Spleen (tissue), 11 donors: ENCODE measurements at regions not wholly inside any gene's neighbourhood (a gene's known extent, or its start where the extent isn't known, plus 50 kb on each side); places are given as distances from the start of the nearest gene placed in this dataset.

Experiments
- DNase-seq: peaks from one replicate; pipeline ENCODE4 v3.0.0-alpha.2; 2020
- H3K27ac ChIP-seq, 8 donors: fragments of 200-600 bp; sonication (generic) in 7 of 8; 1 replicate in 4 of 8; 2 replicates in 4 of 8; pipeline versions ENCODE4 v1.5.0 to v1.8.0; 2016 to 2021; ENCODE audit warnings: inconsistent platforms in 4 of 8, mild to moderate bottlenecking in 4 of 8, moderate library complexity in 1 of 8
- H3K27me3 ChIP-seq, 7 donors: fragments of 200-600 bp; sonication (generic) in 6 of 7; replicated peaks in 1 of 7; 1 replicate in 4 of 7; 2 replicates in 3 of 7; pipeline versions ENCODE4 v1.5.0 to v1.8.0; 2016 to 2021; ENCODE audit warnings: inconsistent platforms in 3 of 7, mild to moderate bottlenecking in 1 of 7
- H3K36me3 ChIP-seq, 6 donors: fragments of 200-600 bp; sonication (generic) in 5 of 6; 1 replicate in 4 of 6; 2 replicates in 2 of 6; pipeline versions ENCODE4 v1.5.0 to v1.8.0; 2016 to 2021; ENCODE audit warnings: inconsistent platforms in 2 of 6
- H3K4me1 ChIP-seq, 6 donors: fragments of 200-600 bp; sonication (generic) in 5 of 6; 1 replicate in 3 of 6; 2 replicates in 3 of 6; pipeline versions ENCODE4 v1.5.0 to v1.8.0; 2016 to 2021; ENCODE audit warnings: inconsistent platforms in 3 of 6
- H3K4me3 ChIP-seq, 8 donors: fragments of 200-600 bp; sonication (generic) in 7 of 8; 1 replicate in 4 of 8; 2 replicates in 4 of 8; pipeline versions ENCODE4 v1.5.0 to v1.8.0; 2016 to 2021; ENCODE audit warnings: inconsistent platforms in 4 of 8, mild to moderate bottlenecking in 4 of 8, moderate library complexity in 2 of 8
- H3K9me3 ChIP-seq, 8 donors: fragments of 200-600 bp; sonication (generic) in 7 of 8; 1 replicate in 4 of 8; 2 replicates in 4 of 8; pipeline versions ENCODE4 v1.5.0 to v1.8.0; 2016 to 2021; ENCODE audit warnings: inconsistent platforms in 4 of 8
- POLR2A ChIP-seq, 3 donors: fragments of 450-650 bp; IDR thresholded peaks; one replicate each; pipeline ENCODE4 v1.5.1; 2017; ENCODE audit warnings: antibody characterized with exemption in 3 of 3, mild to moderate bottlenecking in 1 of 3
- POLR2AphosphoS5 ChIP-seq, 3 donors: sonication (generic); formaldehyde crosslinking; IDR thresholded peaks; one replicate each; pipeline ENCODE4 v1.5.1; 2017; ENCODE audit warnings: antibody characterized with exemption in 3 of 3
- WGBS, 5 donors: extraction: QIAGEN DNeasy Blood & Tissue Kit in 3 of 5; methylation state at CpG; one replicate each; pipeline versions ENCODE4 v1.1.5 to v1.1.7; 2013 to 2018; 5-methylcytosine and 5-hydroxymethylcytosine counted together
- intact Hi-C: fragments of 100-400 bp; cut with DNase I; formaldehyde crosslinking; loops from one replicate; pipeline ENCODE4 v1.15.0; 2023; ENCODE audit warnings: low total_unique reads
- TF ChIP-seq, protein P1 (sequence below), 11 experiments: fragments of 200-600 bp in 7 of 11; fragments of 450-650 bp in 4 of 11; sonication (generic) in 4 of 11; IDR thresholded peaks in 8 of 11; conservative IDR thresholded peaks in 3 of 11; 1 replicate in 7 of 11; 2 replicates in 4 of 11; pipeline versions ENCODE4 v1.4.0 to v1.8.0; 2016 to 2021; ENCODE audit warnings: antibody characterized with exemption in 11 of 11, inconsistent platforms in 4 of 11, mild to moderate bottlenecking in 1 of 11
- donor health status: healthy with polysubstance abuse.
- donor health status: DM: no; HTN: no; CAD: no; lungs with moderate emphysema.
- donor health status: DM: no; HTN: no; CAD: no.
- donor health status: Bipolar disorder and iron deficiency.
- donor health status: healthy.
- donor health status: DM: no; HTN: no; CAD: no.
- donor health status: DM: yes; HTN: yes; CAD: no.

DNA sequence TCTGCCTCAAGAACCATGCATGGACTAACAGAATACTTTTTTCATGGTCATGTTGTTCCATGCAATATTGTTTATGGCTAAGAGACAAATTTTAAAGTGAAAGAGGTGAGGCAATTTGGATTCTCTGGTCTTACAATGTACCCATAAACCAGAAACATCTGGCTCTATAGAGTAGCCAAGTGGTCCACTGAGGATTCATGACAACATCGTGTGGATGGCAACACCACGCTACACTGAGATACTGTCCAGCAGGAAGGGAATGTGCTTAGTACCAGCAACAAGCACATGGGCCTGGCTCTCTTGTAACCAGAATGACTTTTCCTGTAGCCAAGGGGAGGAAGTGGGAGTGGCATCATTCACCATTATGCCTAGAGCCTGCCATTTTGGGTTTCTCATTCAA, 218.2 kb downstream of the GADD45G start:
- Histone ChIP-seq H3K9me3 (no peaks in the 10 kb centered on the region), H3K4me3 (no peak overlapping the region), H3K4me1 (peaks cover 0 to 14% (median 8%) of the 10 kb centered on the region in 6 donors), H3K27me3 (no peaks in the 10 kb centered on the region), H3K36me3 (no peaks in the 10 kb centered on the region), H3K27ac (no peak overlapping the region)
- 90 to 100% (median 98%) methylated on average over 2 of the region's 2 CpGs for WGBS, 5 donors
- TF ChIP-seq POLR2AphosphoS5 (IDR thresholded peaks at IDR 0.05), result no peak
- TF ChIP-seq POLR2A (IDR thresholded peaks at IDR 0.05), result no peak
- TF ChIP-seq, protein P1, sequence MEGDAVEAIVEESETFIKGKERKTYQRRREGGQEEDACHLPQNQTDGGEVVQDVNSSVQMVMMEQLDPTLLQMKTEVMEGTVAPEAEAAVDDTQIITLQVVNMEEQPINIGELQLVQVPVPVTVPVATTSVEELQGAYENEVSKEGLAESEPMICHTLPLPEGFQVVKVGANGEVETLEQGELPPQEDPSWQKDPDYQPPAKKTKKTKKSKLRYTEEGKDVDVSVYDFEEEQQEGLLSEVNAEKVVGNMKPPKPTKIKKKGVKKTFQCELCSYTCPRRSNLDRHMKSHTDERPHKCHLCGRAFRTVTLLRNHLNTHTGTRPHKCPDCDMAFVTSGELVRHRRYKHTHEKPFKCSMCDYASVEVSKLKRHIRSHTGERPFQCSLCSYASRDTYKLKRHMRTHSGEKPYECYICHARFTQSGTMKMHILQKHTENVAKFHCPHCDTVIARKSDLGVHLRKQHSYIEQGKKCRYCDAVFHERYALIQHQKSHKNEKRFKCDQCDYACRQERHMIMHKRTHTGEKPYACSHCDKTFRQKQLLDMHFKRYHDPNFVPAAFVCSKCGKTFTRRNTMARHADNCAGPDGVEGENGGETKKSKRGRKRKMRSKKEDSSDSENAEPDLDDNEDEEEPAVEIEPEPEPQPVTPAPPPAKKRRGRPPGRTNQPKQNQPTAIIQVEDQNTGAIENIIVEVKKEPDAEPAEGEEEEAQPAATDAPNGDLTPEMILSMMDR (IDR thresholded peaks at IDR 0.05 in 8 of 11, conservative IDR thresholded peaks at IDR 0.05 in 3 of 11), result no peak
- intact Hi-C loops, result no loop called here
- no peak for DNase-seq

DNA sequence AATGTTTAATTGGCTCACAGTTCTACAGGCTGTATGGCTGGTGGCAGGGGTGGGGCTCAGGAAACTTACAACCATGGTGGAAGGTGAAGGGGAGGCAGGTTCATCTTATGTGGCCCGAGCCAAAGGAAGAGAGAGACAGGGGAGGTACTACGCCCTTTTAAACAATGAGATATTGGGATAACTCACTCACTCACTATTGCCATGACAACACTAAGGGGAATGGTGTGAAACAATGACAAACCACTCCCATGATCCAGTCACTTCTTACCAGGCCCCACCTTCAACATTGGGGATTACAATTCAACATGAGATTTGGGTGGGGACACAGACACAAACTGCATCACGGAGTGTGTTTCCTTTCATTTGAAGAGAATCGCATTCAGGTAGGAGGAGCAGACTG, 220.9 kb downstream of the GADD45G start:
- peaks cover 0 to 9% (median 4%) of the 10 kb centered on the region in 8 donors for H3K9me3 ChIP-seq
- H3K4me3 ChIP-seq, result no peak overlapping the region
- intact Hi-C loops, result no loop called here
- no peaks in the 10 kb centered on the region for H3K36me3 ChIP-seq
- no peak overlapping the region for H3K27ac ChIP-seq
- no peak for DNase-seq
- WGBS, 5 donors, result 90 to 99% (median 93%) methylated on average over 4 of the region's 4 CpGs
- no peaks in the 10 kb centered on the region for H3K27me3 ChIP-seq
- peaks cover 0 to 26% (median 17%) of the 10 kb centered on the region in 6 donors for H3K4me1 ChIP-seq
- TF ChIP-seq POLR2AphosphoS5 (IDR thresholded peaks at IDR 0.05), result no peak
- TF ChIP-seq, protein P1 (IDR thresholded peaks at IDR 0.05 in 8 of 11, conservative IDR thresholded peaks at IDR 0.05 in 3 of 11), result no peak
- no peak for TF ChIP-seq POLR2A (IDR thresholded peaks at IDR 0.05)

DNA sequence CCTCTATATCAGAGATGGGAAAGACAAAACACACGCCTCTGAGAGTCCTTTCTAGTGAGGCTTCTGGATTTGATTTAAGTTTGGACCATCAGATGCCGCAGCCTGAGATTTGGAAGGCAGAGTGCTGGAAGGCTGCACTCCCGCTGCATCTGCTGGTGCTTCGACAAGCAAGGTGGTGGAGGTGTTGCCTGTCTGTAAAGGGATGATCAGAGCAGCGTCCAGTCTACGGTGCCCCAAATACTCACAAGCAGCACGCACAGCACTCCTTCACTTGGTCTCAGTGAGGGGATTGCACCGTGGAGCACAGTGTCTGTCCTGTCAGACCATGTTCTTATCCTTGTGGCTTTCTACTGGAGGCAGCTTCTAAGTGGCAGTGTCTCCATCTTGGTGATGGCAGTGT, 221.4 kb downstream of the GADD45G start:
- Histone ChIP-seq H3K9me3 (peaks cover 0 to 13% (median 4%) of the 10 kb centered on the region in 8 donors), H3K4me3 (no peak overlapping the region), H3K27me3 (no peaks in the 10 kb centered on the region), H3K27ac (no peak overlapping the region), H3K4me1 (peaks cover 0 to 26% (median 17%) of the 10 kb centered on the region in 6 donors), H3K36me3 (no peaks in the 10 kb centered on the region)
- DNase-seq, result no peak
- TF ChIP-seq, protein P1 (IDR thresholded peaks at IDR 0.05 in 8 of 11, conservative IDR thresholded peaks at IDR 0.05 in 3 of 11), result no peak
- no peak for TF ChIP-seq POLR2A (IDR thresholded peaks at IDR 0.05)
- no peak for TF ChIP-seq POLR2AphosphoS5 (IDR thresholded peaks at IDR 0.05)
- WGBS, 5 donors, result 93 to 98% (median 95%) methylated on average over 7 to 8 of the region's 8 CpGs
- intact Hi-C loops, result no loop called here

DNA sequence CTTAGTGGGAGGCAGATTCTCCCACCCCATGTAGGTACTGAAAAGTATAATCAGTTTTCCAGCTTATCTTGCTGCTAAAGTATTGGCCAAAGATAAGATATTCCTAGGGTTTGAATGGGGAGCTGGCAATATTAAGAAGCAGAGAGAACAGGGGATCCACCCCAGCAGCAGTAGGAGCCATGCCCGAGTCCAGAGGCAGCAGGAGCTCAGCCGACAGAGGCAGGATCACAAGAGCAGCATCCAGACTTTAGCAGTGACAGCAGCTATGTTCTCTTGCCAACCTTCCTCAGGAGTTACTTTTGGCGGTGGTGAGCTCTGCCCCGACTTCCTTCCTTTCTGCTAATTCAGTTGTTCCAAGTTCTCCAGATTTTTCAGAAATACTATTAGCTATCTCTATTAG, 224.5 kb downstream of the GADD45G start:
- H3K36me3 ChIP-seq, result no peaks in the 10 kb centered on the region
- WGBS, 5 donors, result 58 to 66% (median 60%) methylated on average over 4 of the region's 4 CpGs
- H3K4me3 ChIP-seq, result no peak overlapping the region
- H3K4me1 ChIP-seq, result peaks cover 0 to 26% (median 17%) of the 10 kb centered on the region in 6 donors
- DNase-seq, result peak; percentile 10
- H3K9me3 ChIP-seq, result peaks cover 0 to 13% (median 4%) of the 10 kb centered on the region in 8 donors
- TF ChIP-seq POLR2AphosphoS5 (IDR thresholded peaks at IDR 0.05), result no peak
- TF ChIP-seq, protein P1 (IDR thresholded peaks at IDR 0.05 in 8 of 11, conservative IDR thresholded peaks at IDR 0.05 in 3 of 11), result no peak
- no peak for TF ChIP-seq POLR2A (IDR thresholded peaks at IDR 0.05)
- intact Hi-C loops, result no loop called here
- H3K27ac ChIP-seq, result no peak overlapping the region
- no peaks in the 10 kb centered on the region for H3K27me3 ChIP-seq
